Coronary artery (tissue), 2 donors: ENCODE measurements at regions not wholly inside any gene's neighbourhood (a gene's known extent, or its start where the extent isn't known, plus 50 kb on each side); places are given as distances from the start of the nearest gene placed in this dataset.

Source experiments
- DNase-seq: peaks from one replicate; pipeline ENCODE4 v3.0.0-alpha.2; 2017; ENCODE audit warnings: low spot score
- H3K27ac ChIP-seq, 2 donors: fragments of 200-600 bp; sonication (generic); one replicate each; pipeline ENCODE4 v1.5.1; 2016 to 2019
- H3K4me3 ChIP-seq: fragments of 200-600 bp; sonication (generic); 2 replicates; pipeline ENCODE4 v1.5.1; 2016; ENCODE audit warnings: mild to moderate bottlenecking, moderate library complexity
- CTCF ChIP-seq: fragments of 200-600 bp; sonication (generic); IDR thresholded peaks from one replicate; pipeline ENCODE4 v1.5.1; 2019; ENCODE audit warnings: antibody characterized with exemption

- no peak overlapping the region for H3K4me3 ChIP-seq
- TF ChIP-seq CTCF: no peak
- no peak overlapping the region for H3K27ac ChIP-seq
- DNase-seq: no peak
Measured at GRCh38 chr18:8552151-8552550, 57.1 kb upstream of the RAB12 start.

GRCh38 chr18:8554354-8554753, 54.9 kb upstream of the RAB12 start:
- no peak for TF ChIP-seq CTCF
- no peak for DNase-seq

GRCh38 chr18:8556424-8556823, 52.8 kb upstream of the RAB12 start:
- DNase-seq: no peak
- Histone ChIP-seq H3K27ac (no peak overlapping the region), H3K4me3 (no peak overlapping the region)
- no peak for TF ChIP-seq CTCF

More at GRCh38 chr18:8554354-8554753, 54.9 kb upstream of the RAB12 start:
- H3K4me3 ChIP-seq: no peak overlapping the region
- no peak overlapping the region for H3K27ac ChIP-seq
